ENCODE measurements at regions not wholly inside any gene's neighbourhood (a gene's known extent, or its start where the extent isn't known, plus 50 kb on each side); places are given as distances from the start of the nearest gene placed in this dataset.

DNA sequence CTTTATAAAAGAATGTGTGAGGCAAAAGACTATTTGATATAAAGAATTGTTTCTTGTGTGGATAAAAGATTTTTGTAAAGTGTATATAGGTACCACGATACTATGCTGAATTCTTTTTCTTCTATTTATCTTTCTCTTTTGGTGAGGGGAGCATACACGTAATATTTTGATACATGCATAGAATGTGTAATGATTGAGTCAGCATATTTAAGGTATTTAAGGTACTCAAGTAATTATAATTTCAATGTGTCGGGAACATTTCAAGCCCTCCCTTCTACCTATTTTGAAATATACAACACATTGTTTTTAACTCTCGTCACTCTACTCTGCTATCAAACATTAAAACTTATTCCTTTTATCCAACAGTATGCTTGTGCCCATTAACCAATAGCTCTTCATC is 1221.6 kb upstream of the PHF14 start:
- TF ChIP-seq GATA2 (IDR thresholded peaks at IDR 0.05; ENCODE audit: low read depth, low read length): no peak
- no peak for TF ChIP-seq GATA3 (IDR thresholded peaks at IDR 0.05; ENCODE audit: low read depth, low read length)
